ENCODE measurements at regions not wholly inside any gene's neighbourhood (a gene's known extent, or its start where the extent isn't known, plus 50 kb on each side); places are given as distances from the start of the nearest gene placed in this dataset.
A peak's percentile ranks its signal among the peaks of the same experiment; 100 is the strongest.

DNA sequence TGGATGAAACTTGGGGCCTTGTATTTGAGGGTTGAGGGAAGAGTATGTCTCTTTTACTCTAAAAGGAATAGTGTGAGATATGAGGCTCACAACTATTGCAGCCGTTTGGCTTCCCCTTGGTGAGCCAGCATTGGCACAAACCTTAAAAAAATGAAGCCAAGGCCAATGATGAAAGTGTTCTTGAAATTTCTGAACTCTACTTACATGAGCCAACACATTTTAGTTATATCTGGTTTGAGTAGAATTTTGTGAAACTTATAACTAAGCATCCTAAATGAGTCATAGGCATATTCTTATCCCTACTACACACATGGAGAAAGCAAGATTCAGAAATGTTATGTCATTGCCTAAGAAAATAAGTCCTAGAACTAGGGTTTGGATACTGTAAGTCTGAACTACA, 55.3 kb upstream of the ACSS3 start:
- peak; percentile 5 for DNase-seq

DNA sequence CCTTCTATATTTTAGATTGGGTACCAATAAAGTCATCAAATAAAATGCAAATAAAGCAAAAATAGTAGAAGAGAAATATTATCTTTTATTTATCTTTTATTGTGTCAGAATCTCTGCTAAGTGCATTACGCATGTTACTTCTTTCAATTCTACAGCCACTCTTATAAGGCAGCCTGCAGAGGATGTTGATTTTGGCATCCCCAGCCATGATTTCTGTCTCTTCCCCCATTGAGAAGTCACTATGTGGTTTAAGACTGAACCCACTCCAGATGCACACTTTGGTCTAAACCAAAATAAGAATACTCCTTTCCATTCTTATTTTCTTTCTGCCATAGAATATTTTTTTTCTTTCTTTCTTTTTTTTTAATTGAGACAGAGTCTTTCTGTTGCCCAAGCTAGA, 56.0 kb upstream of the ACSS3 start:
- peak; percentile 3 for DNase-seq

DNA sequence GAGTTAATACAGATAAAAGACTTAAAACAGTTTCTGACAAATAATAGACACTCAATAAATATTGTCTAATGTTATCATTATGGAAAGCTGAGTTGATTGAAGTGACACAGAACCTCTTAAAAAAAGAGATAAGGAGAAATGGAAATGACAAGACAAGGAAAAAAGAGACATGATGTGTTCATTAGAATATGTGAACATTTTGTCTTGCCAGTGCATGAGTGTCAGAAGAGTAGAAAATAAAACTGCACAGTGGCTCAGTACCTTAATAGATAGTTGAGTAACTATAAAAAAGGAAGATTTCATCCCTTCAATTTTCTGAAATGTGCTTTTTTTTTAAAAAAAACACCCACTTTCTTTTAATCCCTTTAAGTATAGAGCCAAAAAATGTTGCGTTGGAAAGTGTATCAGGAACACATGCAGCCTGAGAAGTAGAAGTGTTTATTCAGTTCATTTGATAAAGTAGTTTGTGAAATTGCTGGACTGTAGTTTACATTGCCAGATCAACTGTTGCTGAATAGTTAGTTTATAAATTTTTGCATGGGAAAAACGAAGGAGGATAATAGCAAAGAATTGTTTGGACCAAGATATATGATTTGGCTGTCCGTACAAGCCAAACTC, 56.6 kb upstream of the ACSS3 start:
- no peak for DNase-seq

DNA sequence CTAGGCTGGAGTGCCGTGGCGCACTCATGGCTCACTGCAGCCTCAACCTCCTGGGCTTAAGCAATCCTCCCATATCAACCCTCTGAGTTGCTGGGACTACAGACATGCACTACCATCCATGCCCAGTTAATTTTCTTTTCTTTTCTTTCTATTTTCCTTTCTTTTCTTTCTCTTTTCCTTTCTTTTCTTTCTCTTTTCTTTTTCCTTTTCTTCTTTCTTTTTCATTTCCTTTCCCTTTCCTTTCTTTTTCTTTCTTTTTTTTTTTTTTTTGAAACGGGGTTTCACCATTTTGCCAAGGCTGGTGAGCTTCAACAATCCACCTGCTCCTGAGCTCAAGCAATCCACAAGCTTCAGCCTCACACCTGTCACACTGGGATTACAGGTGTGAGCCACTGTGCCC, 60.1 kb upstream of the ACSS3 start:
- no peak for DNase-seq

DNA sequence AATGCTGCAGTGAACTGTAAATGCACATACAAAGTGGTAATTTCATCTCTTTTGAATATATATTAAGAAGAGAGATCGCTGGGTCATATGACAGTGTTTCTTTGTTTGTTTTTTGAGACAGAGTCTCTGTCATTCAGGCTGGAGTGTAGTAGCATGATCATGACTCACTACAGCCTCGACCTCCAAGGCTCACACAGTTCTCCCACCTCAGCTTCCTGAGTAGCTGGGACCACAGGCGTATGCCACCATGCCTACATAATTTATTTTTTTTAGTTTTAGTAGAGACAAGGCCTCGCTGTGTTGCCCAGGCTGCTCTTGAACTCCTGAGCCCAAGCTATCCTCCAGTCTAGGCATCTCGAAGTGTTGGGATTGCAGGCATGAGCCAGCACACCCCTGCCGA, 62.4 kb upstream of the ACSS3 start:
- no peak for DNase-seq

DNA sequence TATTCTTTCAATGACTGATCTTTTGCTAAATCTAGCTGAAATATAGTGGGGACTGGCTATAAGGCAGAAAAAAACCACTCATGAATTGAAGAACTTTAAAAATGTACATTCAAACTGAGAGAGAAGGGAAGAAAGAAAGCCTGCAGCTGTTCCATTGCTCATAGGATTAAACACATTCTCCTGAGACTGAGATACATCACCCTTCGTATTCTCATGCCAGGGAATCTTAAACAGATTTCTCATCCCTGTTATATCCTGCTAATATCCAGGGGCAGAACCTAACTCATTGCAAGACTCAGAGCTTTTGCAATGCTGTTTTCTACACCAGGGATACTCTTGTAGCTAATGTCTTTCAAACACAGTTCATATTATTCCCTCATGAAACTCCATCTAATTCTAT, 67.2 kb upstream of the ACSS3 start:
- peak; percentile 9 for DNase-seq

DNA sequence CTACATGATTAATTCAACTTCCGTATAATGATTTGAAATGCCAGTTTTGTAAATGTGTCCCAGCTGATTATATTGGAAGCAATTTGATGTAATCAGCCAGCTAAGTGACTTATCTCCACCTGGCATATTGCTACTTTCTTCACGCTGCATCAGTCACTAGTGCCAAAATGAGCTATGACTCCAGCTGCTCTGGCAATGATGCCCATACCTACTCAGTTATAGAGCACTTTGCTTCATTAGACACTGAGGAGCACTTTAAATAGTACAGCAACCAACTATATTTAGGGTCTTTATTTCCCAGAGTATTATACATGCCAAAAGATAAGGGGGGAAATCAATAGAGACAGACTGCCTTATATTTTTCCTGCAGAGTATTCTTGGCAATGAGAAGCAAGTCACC, 67.9 kb upstream of the LIN7A start:
- no peak for DNase-seq

DNA sequence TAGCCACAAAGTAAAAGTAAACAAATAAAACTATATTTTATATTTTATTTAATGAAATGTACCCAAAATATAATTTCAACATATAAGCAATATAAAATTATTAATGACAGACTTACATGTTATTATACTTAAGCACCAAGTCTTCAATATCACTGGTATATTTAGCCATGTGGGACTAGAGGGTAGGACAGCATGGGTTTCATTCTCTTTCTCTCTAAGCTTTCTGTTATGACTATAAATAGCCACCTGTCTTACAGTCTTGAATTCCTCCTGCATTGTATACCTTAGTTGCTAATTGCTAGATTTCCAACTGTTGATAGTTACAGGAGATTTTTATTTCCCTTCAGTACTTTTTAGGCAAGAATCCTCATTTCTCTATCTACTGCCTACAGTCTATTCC, 63.1 kb upstream of the LIN7A start:
- no peak for DNase-seq

DNA sequence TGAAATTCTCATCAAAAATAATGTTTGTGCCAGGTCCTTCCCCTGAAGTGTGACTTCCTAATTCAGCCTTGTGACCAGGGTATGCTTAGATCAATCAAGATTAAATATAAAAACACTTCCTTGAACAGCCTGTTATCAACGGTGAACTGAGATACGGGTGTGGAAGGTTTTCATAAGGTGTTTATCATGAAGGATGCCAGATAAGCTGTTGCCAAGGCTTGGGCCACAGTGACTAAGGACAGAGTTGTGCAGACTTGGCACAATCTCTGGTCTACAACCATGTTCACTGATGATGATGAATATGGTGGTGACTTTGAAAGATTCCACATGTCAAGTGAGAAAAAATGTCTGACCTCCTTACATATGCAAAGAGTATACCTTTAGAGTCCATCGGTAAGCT, 51.3 kb upstream of the LIN7A start:
- no peak for DNase-seq
